GM12874 (cell line): ENCODE measurements at regions not wholly inside any gene's neighbourhood (a gene's known extent, or its start where the extent isn't known, plus 50 kb on each side); places are given as distances from the start of the nearest gene placed in this dataset.

Experiments used
- TF ChIP-seq, protein P1 (sequence below): IDR thresholded peaks from 2 replicates; pipeline ENCODE4 v1.5.1; 2011; ENCODE audit warnings: low read depth, mild to moderate bottlenecking, control low read depth, low read length, moderate library complexity; ENCODE audit not compliant: insufficient read depth

DNA sequence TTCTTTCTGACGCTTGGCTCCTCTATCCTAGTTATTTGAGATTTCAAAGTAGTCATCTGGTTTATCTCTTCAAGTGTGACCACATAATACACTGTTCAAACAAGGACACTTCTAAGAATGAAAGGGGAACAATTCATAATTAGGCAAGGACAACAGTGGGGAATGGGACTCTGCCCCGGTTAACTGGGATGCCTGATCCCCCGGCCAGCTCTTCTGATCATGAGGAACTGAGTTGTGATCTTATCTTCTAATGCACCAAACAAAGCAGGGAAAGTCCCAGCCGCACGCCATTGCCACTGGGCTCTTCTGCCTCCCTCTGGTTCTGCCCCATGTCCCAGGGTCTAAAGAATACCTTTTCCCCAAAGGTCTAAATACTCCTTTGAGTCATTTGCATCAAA, 158.2 kb upstream of the IRF2BP2 start:
- TF ChIP-seq, protein P1, sequence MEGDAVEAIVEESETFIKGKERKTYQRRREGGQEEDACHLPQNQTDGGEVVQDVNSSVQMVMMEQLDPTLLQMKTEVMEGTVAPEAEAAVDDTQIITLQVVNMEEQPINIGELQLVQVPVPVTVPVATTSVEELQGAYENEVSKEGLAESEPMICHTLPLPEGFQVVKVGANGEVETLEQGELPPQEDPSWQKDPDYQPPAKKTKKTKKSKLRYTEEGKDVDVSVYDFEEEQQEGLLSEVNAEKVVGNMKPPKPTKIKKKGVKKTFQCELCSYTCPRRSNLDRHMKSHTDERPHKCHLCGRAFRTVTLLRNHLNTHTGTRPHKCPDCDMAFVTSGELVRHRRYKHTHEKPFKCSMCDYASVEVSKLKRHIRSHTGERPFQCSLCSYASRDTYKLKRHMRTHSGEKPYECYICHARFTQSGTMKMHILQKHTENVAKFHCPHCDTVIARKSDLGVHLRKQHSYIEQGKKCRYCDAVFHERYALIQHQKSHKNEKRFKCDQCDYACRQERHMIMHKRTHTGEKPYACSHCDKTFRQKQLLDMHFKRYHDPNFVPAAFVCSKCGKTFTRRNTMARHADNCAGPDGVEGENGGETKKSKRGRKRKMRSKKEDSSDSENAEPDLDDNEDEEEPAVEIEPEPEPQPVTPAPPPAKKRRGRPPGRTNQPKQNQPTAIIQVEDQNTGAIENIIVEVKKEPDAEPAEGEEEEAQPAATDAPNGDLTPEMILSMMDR = no peak

DNA sequence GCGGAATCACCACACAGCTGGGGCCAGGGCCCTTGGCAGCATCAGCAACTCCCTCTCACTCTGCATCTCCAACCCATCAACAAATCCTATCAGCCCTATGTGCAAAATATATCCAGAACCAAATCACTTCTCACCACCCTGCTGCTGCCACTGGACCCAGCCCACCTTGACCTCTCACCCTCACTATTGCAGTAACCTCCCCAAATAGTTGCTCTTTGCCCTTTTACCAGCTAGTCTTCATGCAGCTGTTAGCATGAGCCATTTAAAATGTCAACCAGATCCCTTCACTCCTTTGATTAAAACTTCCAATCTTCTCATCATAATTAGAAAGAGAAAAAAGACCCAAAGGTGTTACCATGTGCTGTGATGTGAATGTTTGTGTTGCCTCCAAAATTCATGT, 155.7 kb upstream of the IRF2BP2 start:
- TF ChIP-seq, protein P1 = no peak

DNA sequence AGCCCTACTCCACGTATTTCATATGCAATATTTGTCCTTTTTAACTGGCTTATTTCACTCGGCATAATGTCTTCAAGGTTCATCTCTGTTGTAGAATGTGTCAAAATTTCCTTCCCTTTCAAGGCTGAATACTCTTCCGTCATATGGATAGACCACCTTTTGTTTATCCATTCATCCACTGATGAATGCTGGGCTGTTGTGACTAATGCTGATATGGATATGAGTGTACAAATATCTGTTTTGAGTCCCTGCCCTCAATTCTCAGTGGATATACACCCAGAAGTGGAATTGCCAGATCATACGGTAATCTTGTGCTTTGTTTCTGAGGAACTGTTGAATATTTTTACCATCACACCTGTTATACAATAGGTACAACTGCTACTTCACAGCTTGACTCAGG, 155.2 kb upstream of the IRF2BP2 start:
- TF ChIP-seq, protein P1 = no peak

DNA sequence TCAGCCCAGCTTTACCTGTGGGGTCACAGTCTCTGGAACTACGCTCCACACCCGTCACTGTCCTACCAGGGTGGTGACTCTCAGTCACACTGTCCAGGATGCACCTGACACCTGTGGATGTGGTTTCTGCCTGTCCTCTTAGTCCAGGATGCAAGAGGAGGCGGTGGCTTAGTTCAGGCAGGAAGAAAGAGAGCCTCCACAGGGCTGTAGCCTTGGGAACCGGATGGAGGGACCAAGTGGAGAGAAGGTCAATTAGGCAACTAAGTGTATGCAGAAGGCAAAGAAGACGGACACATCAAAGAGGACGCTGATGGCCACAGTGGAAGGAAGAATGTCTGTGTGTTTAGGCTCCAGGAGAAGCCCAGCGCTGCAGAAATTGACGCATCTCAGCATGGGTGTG, 153.9 kb upstream of the IRF2BP2 start:
- TF ChIP-seq, protein P1 = no peak

DNA sequence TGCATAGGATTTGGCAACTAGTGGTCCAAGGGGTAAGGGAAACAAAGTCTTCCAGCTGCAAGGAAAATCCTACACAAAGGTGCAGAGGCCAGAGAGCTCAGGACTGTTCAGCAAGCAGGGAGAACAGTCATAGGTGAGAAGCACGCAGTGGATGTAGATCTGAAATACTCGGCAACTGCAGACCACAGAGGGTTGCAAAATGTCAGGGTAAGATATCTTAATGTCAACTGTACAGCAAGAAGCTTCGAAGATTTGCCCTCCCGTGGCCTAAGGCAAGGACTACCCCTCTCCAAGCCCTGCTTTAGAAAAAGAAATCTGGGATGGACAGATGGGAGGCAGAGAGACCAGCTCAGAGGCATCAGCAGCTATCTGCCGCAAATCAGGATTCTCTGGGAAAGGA, 153.4 kb upstream of the IRF2BP2 start:
- TF ChIP-seq, protein P1 = no peak

DNA sequence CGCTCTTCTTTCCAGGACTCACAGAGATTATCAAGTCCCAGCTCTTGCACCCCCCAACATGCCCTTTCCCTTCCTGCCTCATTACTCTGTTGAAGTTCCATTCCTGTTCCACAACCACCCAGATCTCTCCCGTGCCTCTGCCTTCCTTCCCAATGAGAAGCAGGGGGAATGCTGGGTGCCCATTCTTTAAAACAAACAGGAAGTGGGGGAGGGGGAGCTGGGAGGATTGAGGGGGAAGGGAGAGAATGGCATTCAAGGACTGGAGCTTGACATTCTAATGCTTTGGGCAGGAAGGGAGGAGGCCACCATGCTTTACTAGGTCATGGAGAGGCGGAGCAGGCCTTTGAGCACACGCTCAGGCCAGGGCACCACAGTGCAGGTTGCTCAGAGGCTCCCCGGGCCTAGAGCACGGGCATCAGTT, 150.3 kb upstream of the IRF2BP2 start:
- TF ChIP-seq, protein P1 = no peak

DNA sequence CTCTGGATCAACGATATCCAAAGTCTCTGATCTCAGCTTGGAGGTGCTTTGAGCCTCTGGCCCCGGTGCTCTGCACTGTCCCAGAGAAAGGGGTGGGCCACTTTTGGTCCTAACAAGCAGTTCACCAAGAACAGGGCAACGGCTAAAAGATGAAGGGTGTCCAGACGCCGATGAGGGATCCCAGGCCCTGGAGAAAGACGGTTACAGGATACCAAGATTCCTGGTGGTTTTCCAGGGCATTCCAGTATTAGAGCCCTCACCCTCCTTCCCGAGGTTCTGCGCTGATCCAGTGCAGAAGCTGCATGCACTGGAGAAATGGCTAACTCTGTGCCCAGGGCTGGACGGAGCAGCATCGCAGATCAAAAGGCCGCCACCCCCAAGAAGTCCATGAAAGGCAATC, 149.9 kb upstream of the IRF2BP2 start:
- TF ChIP-seq, protein P1 = no peak

DNA sequence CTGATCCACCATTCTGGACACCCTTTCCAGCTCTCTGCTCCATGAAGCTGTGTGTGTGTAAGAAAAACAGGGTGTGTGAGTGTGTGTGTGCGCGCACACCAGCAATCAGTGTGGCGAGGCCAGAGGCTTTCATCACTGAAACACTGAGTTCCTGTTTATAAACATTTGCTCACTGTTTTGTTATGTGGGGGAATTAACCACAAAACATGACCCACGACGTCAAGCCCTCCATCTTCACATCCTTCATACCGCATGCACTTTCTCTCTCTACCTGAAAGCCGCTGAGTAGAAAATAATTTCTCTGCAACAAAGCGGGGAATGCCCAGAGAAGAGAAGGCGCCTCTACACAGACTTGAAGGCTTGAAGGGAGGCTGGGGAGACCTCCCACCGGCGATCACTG, 148.9 kb upstream of the IRF2BP2 start:
- TF ChIP-seq, protein P1 = no peak
